ENCODE measurements at regions not wholly inside any gene's neighbourhood (a gene's known extent, or its start where the extent isn't known, plus 50 kb on each side); places are given as distances from the start of the nearest gene placed in this dataset.

- TF ChIP-seq CTCF (conservative IDR thresholded peaks at IDR 0.05; ENCODE audit: low read depth, low read length) = no peak
- no peak for TF ChIP-seq EZH2 (IDR thresholded peaks at IDR 0.05; ENCODE audit: low read length, unreplicated experiment)
These were observed 127.0 kb upstream of the CNTN6 start for GRCh38 chr3:965826-966225.
